GM23338 (cell line): ENCODE measurements at regions not wholly inside any gene's neighbourhood (a gene's known extent, or its start where the extent isn't known, plus 50 kb on each side); places are given as distances from the start of the nearest gene placed in this dataset.

Experiments
- CTCF ChIP-seq, 2 experiments: fragments of 200-600 bp in 1 of 2; sonication (generic) in 1 of 2; conservative IDR thresholded peaks; 2 replicates each; pipeline versions ENCODE4 v1.5.1 to v1.6.1; 2016 to 2017; ENCODE audit warnings: antibody characterized with exemption in 2 of 2, low read depth in 2 of 2, mild to moderate bottlenecking in 2 of 2, moderate library complexity in 1 of 2
- EZH2 ChIP-seq: fragments of 200-600 bp; sonication (generic); IDR thresholded peaks from one replicate; pipeline ENCODE4 v1.8.0; 2017; ENCODE audit warnings: antibody characterized with exemption, mild to moderate bottlenecking, low read depth; ENCODE audit not compliant: unreplicated experiment
- EZH2phosphoT487 ChIP-seq: fragments of 200-600 bp; sonication (generic); IDR thresholded peaks from one replicate; pipeline ENCODE4 v1.8.1; 2018; ENCODE audit warnings: antibody characterized with exemption; ENCODE audit not compliant: unreplicated experiment
- POLR2AphosphoS5 ChIP-seq: IDR thresholded peaks from 2 replicates; pipeline ENCODE4 v1.6.1; 2016; ENCODE audit warnings: antibody characterized with exemption, low read depth
- STAT1 ChIP-seq: IDR thresholded peaks from one replicate; pipeline ENCODE4 v1.6.1; 2016; ENCODE audit warnings: antibody characterized with exemption; ENCODE audit not compliant: unreplicated experiment
- ZNF462 ChIP-seq: fragments of 250-450 bp; sonication (Bioruptor Pico); IDR thresholded peaks from 2 replicates; pipeline ENCODE4 v1.5.0; 2020; ENCODE audit warnings: mild to moderate bottlenecking, moderate library complexity

- TF ChIP-seq CTCF (conservative IDR thresholded peaks at IDR 0.05; ENCODE audit: low read depth in 2 of 2) (no peak), STAT1 (no peak), EZH2phosphoT487 (no peak), EZH2 (no peak), ZNF462 (CRISPR knock-in tag) (no peak), POLR2AphosphoS5 (no peak)
These were observed 120.3 kb upstream of the PRR20G start for GRCh38 chr3:127408022-127408683.
